LoVo (cell line): ENCODE measurements at regions not wholly inside any gene's neighbourhood (a gene's known extent, or its start where the extent isn't known, plus 50 kb on each side); places are given as distances from the start of the nearest gene placed in this dataset.

Experiments
- DNase-seq: peaks from one replicate; pipeline ENCODE4 v3.0.0-alpha.2; 2016; ENCODE audit warnings: low spot score

DNA sequence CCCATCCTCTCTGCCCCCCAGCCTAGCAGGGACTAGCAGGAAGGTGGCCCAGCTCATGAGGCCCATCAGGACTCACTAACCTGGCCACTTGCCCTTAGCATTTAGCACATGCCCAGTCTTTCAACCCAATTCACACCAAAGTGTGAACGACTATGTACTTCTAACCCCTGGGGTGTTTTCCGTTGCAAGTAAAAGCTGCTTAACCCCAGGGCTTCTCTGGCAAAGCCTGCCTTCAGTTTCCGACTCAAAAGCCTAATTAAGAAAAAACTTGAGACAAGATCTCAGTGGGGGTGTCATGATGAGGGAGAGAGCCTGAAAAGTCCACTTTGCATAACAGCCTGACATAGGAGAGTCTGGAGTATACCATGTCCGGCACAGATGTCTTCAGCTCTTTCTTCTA lies 347.8 kb downstream of the MN1 start:
- DNase-seq: no peak

DNA sequence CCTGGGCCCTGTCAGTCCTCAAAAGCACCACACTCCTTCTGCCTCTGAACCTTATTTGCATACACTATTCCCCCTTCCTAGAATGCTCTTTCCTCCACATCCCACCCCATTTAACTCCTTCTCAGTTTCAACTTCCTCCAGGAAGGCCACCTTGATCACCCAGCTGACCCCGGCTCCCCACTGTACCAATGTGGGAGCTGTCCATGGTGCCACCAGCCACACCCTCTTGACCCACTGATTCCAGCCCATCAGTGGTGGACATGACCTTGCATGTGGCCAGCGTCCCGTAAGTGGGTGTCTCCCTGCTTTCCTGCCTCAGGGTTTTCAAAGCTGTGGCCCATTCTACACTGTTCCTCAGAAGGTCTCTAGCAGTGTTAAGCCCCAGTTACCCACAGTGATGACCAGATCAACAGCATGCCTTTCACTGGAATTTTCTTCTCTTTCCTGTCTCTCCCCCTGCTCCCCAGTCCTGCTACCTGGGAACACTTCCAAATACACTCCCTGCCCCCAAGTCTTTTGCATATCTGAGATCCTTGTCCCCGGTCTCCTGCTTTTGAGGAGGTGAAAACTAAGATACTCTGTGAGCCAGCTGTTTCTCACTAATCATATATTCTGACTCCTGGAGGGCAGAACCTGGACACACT lies 346.6 kb downstream of the MN1 start:
- DNase-seq: no peak

DNA sequence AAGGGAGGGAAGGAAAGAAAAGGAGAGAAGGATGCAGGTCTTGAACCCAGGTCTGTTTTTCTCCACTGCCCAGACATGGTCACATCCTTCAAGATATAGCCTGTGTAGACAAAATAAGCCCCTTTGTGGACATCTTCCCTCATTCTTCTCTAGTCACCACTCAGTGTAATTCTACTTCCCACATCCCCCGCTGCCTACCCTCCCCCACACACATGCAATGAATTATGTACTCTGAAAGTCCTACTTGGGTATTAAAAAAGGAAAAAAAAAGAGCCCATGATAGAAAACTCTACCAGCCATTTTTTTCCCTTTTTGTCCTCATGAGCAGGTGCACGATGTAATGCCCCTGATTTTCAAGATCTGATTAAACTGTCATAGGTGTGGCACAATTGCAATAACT lies 346.0 kb downstream of the MN1 start:
- no peak for DNase-seq

DNA sequence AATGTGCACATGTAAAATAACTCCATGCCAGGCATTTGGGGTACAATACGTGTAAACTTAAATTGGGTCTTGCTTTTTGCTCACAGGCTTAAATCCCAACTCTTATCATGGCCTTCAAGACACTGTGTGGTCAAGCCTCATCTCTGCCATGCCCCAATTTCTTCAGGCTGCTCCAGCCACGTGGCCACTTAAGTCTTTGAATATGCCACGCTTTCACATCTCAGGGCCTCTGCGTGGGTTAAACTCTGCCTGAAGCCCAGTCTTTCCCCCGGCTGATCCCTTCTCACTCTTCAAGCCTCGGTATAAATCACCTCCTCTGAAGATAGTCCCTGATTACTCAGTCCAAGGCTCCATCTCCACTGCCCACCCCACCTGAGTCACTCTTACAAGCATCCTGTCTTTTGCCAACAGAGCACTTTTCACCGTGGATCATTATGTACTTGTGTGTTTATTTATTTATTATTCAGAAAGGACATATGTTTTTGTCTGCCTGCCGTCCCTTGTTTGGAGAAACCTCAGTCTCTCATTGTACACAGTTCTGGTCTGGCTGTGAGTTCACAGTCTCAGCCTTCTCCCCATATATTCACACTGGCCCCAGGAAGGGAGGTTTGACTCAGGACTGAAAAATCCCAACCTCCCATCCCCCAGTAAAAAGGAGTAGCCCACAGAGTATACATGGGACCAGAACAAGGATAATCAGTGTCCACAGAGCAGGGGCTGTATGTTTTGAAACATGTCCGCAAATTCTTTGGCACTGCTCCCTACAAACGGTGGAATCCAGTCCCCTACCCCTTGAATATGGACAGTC lies 344.7 kb downstream of the MN1 start:
- no peak for DNase-seq

DNA sequence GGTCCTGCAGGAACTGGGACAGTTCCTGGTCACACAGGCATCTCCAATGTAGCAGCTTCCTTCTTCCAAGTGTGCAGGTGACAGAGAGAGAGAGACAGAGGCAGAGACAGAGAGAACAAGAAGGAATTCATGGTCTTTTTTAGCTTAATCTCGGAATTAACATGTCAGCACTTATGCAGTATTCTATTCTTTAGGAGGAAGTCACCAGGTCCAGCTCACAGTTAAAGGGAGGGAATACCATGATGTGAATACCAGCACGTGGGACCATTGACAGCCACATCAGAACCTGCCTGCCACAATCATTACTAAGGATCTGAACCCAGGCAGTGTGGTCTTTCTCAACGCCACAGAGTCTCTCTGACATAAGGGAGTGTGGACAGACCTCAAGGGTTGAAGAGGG lies 341.6 kb downstream of the MN1 start:
- no peak for DNase-seq

DNA sequence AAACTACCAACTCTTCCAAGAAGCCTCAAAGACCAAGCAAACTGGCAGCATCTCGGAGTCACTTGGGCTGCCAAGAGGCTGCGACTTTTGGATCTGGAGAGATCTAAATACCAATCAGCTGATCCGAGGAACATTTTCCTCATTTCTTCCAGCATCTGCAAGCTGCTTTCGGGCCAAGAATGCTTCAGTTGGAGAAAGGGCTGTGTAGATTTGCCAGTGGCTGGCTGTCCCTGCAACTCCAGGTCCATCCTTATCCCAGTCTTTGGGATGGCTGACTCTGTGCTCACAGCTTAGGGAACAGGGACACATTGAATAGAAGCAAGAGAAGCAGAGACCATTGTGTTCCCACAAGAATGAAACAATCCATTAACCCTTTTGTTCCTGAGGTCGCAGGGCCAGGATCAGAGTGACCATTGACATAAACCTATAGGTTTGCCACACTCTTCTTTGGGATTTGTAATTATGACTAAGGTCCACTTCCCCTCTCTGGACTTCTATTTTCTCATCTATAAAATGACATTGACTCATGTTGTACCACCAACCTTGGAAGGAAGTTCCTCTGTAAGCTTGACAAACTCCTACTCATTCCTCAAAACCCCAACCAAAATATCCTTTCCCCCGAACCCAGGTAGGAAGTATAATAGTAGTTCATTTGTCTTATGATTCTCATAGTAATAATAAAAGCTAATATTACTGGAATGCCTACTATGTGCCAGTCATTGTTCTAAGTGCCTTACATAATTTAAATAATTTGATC lies 340.8 kb downstream of the MN1 start:
- DNase-seq: no peak

DNA sequence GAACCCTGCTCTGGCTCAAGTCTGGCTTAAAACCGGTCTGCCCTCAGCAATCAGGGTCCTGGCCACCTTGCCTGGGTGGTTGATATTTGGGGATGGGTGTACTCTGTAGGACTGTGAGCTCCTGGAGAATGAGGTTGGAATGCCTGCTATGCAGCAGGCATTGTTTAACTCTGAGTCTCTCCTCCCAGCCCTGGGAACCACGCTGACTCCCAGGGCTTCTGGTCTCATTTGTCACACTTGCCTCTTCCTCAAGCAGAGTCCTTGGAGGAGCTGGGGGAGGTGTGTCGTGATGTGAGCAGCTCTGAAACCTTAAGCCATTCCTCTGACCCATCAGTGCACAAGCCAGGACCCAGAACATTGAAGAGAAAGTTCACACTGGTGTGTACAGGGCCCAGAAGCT lies 340.1 kb downstream of the MN1 start:
- peak; percentile 21 for DNase-seq

DNA sequence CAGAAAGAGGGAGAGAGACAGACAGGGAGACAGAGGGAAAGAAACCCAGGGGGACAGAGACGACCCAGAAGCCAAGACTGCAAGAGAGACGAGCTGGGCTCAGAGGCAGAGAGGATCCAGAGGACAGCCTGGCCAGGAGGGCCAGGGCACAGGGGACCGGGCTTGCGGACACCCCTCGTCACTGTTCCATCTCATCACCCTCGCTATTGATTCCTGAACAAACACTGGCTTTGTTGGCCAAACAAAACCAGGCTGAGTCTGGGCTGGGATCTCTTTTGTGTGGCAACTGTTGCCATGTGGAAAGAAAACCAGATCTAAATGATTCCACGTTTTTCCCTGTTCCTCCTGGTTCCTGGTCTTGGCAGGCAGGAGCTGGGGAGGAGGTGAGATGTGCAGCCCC lies 339.4 kb downstream of the MN1 start:
- DNase-seq: no peak

DNA sequence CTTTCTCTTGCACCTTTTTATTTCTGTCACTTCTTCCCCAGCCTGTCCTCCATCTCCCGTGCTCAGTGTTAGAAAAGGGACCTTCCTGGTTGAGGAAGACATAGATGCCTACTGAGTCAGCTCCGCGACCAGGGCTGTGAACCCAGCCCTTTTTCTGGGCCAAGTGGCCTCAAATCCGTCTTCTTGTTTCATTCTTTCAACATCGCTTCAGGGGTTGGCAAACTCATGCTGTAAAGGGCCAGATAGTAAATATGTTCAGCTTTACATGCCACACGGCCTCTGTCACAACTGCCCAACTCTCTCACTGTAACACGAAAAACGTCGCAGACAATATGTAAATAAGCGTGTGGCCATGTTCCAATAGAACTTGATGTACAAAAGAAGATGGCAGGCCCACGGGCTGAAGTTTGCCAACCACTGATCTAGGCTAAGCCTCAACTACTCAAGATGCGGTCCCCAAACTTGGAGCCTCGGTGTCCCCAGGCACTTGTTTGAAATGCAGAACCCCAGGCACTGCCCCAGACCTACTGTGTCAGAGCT lies 338.4 kb downstream of the MN1 start:
- DNase-seq: no peak

DNA sequence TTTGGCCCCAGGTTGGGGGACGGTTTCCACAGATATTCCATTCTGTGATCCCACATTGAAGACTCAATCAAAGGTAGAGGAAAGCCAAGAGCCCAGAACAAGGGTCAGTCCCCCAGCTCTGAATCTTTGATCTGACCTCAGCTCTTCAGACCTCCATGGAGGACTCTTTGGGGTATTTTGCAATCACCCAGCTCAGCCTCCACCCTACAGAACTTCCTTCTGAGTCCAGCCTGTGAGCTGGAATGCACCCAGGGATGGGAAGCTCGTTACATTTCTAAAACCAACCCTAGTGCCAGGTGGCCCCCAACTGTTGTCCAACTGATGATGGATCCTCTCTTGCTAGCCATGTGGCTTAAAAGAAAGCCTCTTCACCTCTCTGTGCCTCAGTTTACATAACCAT lies 335.3 kb downstream of the MN1 start:
- DNase-seq: no peak

DNA sequence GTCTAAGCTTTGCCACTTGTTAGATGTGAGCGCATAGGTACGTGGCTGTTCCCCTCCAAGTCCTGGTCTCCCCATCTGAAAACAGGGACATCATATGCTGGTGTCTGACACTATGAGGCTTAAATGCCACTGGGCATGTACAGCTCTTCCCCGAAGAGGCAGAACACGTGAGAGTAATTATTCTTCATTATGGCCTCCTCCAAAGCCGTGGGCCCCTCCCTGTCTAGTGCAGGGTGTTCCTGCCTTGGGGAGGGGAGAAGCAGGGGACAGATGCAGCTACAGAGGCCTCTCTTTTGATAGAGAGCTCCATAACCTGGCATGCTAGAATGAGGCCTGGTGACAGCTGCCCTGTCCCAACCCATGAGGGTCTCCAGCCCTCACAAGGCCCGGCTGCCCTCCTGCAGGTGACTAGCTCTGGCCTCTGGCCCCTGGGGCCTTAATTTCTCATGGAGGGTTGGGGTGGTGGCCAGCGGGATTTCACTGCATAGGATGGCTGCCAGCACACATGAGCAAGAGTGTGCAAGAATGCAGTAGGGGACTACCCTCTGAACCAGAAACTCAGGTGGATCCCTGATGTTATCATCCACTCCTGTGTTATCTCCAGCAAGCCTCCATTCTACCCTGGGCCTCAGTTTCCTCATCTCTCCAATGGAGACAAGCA lies 334.6 kb downstream of the MN1 start:
- DNase-seq: no peak

DNA sequence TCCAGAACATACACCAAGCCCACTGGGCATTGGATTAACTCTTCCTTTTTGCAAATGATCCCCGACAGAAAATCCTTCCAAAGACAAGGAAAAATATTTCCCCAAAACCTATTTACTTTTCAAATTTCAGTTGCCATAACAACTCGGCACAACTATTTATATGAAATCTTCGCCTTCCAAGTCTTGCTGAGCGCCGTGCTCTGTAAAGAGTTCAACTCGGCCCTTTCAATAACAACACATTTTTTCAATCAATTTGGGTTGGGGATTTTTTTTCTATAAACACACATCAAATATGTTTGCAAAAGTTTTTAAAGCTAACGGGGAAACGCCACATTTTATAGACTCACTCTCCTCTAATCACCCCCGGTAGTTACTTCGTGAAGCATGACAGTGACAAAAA lies 333.8 kb downstream of the MN1 start:
- no peak for DNase-seq

DNA sequence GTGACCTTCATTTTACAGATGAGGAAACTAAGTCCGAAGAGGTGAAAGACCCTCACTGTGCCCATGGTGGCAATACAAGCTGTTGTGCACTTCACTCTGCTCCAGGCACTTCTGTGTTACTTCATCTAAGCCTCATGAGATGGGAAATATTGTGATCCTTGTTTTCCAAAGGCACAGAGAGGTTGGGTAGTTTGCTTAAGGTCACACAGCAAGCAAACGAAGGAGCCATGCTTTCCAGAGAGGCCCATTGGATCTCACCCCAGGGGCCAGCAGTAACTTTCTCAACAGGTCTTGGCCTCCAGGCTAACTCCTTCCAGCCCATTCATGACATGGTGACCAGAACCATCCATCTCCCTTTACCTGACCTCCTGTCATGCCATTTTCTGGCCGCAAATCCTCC lies 332.8 kb downstream of the MN1 start:
- no peak for DNase-seq

DNA sequence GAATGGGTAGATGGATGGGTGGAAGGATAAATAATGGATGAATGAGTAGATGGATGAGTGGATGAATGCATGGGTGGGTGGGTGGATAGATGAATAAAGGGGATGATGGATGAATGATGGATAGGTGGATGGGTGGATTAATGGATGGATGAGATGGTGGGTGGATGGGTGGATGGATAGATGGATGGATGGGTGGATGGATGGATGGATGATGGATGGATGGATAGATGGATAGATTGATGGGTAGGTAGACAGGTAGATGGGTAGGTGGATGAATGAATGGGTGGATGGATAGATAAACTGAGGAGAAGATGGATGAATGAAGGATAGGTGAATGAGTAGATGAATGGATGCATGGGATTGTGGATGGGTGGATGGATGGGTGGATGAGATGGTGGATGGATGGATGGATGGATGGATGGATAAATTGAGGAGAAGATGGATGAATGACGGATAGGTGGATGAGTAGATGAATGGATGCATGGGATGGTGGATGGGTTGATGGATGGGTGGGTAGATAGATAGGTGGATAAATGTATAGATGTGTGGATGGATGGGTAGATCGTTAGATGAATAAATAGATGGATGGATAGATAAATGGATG lies 331.3 kb downstream of the MN1 start:
- DNase-seq: no peak

DNA sequence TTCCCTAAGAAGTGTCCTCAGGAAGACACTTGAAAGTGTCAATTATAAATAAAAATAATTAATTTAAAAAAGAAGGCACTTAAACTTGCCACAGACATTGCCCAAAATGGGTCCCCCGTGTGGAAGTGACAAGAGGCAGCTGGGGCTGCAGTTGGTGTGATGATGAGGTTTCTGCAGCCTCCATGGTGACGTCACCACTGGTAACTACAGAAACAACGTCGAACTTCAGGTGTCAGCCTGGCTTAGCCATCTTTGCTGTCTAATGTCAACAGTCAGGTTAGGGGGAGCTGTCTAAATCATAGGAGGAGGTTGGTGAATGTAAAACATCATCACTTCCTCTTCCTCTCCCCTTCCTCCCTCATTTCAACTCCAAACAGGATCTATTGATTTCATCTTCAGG lies 328.6 kb downstream of the MN1 start:
- no peak for DNase-seq

DNA sequence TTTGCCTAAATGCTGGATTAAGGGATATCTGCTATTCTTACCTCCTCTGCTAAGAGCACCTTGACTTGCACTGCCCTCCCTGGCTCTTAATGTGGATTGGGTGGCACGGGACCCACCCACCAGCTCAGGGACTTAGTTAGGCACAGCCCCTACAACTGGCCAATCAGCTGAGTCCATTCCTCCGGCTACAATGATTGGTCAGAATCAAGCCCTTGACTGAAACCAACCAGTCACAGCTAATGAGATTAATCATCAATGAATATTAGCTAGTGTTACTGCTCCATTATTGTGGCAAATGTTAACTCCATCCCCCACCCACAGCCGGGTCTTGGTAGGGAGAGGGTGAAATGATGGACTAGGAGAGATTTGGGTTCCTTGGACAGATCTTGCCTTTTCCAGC lies 328.0 kb downstream of the MN1 start:
- DNase-seq: no peak

DNA sequence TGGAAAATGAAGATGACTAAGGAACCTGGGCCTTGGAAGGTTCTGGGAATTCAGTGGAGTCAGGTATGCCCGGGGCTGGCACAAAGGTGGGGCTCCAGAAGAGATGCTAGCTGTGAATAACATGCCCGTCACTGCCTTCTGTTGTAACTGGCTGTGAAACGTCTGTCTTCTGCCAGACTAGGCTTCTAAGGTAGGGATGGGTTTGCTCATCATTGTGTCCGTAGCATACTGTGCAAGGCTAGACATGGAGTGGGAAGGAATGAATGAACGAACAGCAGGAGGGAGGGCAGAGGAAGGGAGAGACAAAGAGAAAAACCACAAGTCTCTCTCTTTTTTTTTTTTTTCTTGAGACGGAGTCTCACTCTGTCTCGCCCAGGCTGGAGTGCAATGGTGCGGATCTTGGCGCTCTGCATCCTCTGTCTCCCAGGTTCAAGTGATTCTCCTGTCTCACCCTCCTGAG lies 327.4 kb downstream of the MN1 start:
- no peak for DNase-seq

DNA sequence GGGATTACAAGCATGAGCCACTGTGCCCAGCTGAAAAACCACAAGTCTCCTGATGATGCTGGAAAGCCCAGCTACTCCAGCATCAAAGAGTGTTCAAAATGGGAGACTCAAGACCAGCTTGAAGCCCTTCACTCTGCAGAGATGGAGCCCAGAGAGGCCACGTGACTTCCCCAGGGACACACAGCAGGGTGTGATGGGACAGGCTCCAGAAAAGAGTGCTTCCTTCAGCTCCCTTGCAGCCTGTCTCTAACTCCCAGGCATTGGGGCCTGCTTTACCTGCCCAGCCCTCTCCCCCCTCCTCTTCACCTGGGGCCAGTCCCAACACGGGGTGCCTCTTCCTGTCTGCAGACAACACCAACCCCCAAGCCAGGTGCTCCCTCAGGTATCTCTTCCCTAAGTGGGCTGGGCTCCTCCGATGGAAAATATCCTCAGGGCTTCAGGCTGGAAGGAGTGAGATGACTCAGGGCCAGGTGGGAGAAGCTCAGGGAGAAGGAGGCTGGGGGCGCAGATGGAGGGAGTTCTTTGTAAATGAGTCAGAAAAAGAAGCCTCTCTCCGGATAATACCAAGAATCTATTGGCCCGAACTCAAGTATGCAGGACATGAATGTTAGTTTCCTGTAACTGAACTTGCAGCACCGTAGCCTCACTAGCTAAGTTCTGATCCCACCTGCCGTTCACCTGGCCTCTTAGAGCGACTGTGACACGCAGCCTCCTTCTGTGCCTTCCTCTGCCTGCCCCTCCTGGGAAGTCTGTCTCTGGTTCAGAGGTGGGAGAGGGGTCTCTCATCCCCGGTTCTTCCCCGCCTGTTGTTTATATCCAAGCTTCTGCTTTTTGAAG lies 326.6 kb downstream of the MN1 start:
- DNase-seq: peak; percentile 56

DNA sequence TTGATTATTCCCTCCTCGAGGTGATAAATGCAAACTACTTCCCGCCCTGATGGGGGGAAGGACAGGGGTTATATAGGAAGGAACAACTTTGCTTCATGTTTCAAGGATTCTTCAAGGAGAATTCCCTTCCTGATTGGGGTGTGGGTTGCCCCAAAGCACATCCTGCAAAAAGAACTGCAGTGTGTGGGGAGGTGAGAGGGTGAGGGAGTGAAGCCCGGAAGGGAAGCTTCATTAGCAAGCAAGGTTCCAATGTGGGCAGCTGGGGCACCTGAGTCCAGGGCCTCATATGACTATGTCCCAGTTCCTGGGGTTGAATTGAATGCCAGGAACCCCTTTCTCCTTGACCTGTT lies 326.0 kb downstream of the MN1 start:
- no peak for DNase-seq

DNA sequence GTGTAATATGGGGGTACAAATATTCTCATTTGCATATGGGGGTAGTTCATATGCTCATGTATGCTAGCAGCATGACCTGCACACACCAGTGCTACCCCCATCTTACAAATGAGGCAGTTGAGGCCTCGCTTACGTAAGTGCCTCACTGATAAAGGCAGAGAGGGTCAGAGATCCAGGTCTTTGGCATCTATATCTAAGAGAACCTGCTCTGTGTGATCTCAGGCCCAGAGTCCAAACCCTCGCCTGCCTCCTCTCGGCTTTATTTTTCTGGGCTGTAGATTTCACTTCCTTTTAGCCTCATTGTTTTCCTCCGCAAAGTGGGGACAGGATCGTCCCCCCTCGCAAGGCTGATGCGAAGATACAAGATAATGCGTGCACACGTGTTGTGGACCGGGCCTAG lies 325.2 kb downstream of the MN1 start:
- no peak for DNase-seq

DNA sequence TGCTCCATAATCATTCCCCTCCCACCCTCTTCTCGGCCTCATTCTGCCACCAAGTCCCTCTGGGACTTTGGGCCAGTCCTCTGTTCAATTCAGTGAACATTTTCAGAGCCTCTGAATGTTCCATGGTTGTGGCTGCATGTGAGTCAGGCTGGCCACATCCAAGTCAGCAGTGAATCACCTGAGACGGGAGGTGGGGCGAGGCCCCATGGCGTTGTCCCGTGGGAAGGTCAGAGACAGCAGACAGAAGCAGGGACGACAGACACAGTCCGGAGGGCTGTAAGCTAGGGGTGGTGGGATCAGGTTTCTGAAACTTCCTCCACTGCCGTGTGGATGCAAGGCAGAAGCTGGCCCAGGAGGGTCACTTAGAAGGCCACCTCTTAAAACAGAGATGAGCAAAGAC lies 324.8 kb downstream of the MN1 start:
- peak; percentile 34 for DNase-seq
